ENCODE measurements at regions not wholly inside any gene's neighbourhood (a gene's known extent, or its start where the extent isn't known, plus 50 kb on each side); places are given as distances from the start of the nearest gene placed in this dataset.

DNA sequence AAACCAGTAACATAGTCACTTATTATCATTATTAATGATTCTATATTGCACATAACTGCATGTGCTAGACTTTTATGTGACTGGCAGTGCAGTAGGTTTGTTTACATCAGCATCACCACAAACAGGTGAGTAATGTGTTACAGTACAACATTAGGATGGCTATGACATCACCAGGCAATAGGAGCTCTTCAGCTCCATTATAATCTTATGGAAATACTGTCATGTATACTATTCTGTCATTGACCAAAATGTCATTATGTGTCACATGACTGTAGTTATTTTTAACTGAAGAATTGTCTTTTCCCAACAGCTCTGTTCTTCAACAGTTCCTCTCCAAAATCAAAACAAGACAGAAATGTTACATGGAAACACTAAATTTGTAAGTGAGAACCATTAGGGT lies 96.3 kb downstream of the C18orf54 start:
- Mint-ChIP-seq H3K27me3 (peaks cover 12% of the 10 kb centered on the region), H3K9me3 (ENCODE audit: insufficient read depth) (no peaks in the 10 kb centered on the region), H3K27ac (no peak overlapping the region), H3K4me3 (no peak overlapping the region), H3K4me1 (no peaks in the 10 kb centered on the region)
- H3K4me1 ChIP-seq (ENCODE audit: control insufficient read depth in 2 of 2, insufficient read depth in 2 of 2, low read length in 2 of 2): no peaks in the 10 kb centered on the region
- DNase-seq (no peak), ATAC-seq (ENCODE audit: low read depth) (no peak)
- no peak overlapping the region for H3K9ac ChIP-seq (ENCODE audit: low read length)
- H4K20me1 ChIP-seq (ENCODE audit: control insufficient read depth, insufficient read depth, low read length, poor library complexity, severe bottlenecking): no peaks in the 10 kb centered on the region
- H3K36me3 ChIP-seq (replicated peaks in 1 of 2; ENCODE audit: control extremely low read depth in 1 of 2, control insufficient read depth in 1 of 2, extremely low read depth in 1 of 2, insufficient read depth in 2 of 2, low read length in 1 of 2): no peaks in the 10 kb centered on the region
- CTCF ChIA-PET: interaction anchor here (1.4 kb wide), 1 partner anchor 62 kb away, joined by 4 read pairs; no protein-coding TSS in a partner anchor
- peaks cover 0 to 4% (median 1%) of the 10 kb centered on the region in 4 experiments for H3K27me3 ChIP-seq (replicated peaks in 1 of 4; ENCODE audit: control extremely low read depth in 1 of 4, control insufficient read depth in 3 of 4, insufficient read depth in 4 of 4, low read length in 3 of 4)
- no peak overlapping the region for H2AFZ ChIP-seq (ENCODE audit: insufficient read depth, low read depth, low read length, poor library complexity, severe bottlenecking)
- no peaks in the 10 kb centered on the region for H3K79me2 ChIP-seq (ENCODE audit: control insufficient read depth, insufficient read depth, low read length)
- POLR2A ChIA-PET: no interaction called here
- TF ChIP-seq, protein P1, sequence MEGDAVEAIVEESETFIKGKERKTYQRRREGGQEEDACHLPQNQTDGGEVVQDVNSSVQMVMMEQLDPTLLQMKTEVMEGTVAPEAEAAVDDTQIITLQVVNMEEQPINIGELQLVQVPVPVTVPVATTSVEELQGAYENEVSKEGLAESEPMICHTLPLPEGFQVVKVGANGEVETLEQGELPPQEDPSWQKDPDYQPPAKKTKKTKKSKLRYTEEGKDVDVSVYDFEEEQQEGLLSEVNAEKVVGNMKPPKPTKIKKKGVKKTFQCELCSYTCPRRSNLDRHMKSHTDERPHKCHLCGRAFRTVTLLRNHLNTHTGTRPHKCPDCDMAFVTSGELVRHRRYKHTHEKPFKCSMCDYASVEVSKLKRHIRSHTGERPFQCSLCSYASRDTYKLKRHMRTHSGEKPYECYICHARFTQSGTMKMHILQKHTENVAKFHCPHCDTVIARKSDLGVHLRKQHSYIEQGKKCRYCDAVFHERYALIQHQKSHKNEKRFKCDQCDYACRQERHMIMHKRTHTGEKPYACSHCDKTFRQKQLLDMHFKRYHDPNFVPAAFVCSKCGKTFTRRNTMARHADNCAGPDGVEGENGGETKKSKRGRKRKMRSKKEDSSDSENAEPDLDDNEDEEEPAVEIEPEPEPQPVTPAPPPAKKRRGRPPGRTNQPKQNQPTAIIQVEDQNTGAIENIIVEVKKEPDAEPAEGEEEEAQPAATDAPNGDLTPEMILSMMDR (IDR thresholded peaks at IDR 0.05): no peak
- TF ChIP-seq EZH2 (IDR thresholded peaks at IDR 0.05; ENCODE audit: borderline replicate concordance, insufficient read depth, low read depth, low read length, poor library complexity, severe bottlenecking): no peak
- H3K4me2 ChIP-seq (replicated peaks; ENCODE audit: low read depth, low read length, poor library complexity, severe bottlenecking): no peak overlapping the region
- H3K4me3 ChIP-seq (ENCODE audit: control extremely low read depth in 1 of 5, extremely low read depth in 1 of 5, insufficient read depth in 1 of 5, low read depth in 2 of 5, low read length in 4 of 5): no peak overlapping the region
- intact Hi-C loops (cut with micrococcal nuclease): no loop called here
- H3K27ac ChIP-seq (ENCODE audit: low read length in 2 of 2): no peak overlapping the region
- H3K9me3 ChIP-seq (ENCODE audit: control extremely low read depth in 1 of 3, control insufficient read depth in 2 of 3, insufficient read depth in 1 of 3, low read length in 2 of 3): no peaks in the 10 kb centered on the region

DNA sequence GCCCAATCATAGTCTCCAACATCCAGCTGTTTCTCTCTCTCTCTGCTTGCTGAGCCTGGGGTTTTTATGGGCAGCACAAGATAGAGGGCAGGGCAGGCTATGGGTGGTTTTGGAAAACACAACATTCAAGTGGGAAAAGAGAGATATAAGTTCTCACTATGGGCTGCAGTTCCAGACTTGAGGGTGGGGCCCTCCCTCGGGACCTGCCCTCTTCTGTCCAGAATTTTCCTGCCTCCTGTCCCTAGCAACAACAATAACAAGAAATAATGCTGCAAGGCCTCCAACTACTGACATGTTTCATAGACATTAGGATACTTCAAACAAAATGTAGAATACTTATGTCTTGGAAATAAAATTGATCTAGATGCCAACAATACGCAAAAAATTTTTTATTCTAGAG lies 107.8 kb downstream of the C18orf54 start:
- Histone ChIP-seq H3K4me2 (replicated peaks; ENCODE audit: low read depth, low read length, poor library complexity, severe bottlenecking) (no peak overlapping the region), H3K9me3 (ENCODE audit: control extremely low read depth in 1 of 3, control insufficient read depth in 2 of 3, insufficient read depth in 1 of 3, low read length in 2 of 3) (peaks cover 0 to 9% (median 7%) of the 10 kb centered on the region in 3 donors), H3K4me3 (ENCODE audit: control extremely low read depth in 1 of 5, extremely low read depth in 1 of 5, insufficient read depth in 1 of 5, low read depth in 2 of 5, low read length in 4 of 5) (no peak overlapping the region), H3K9ac (ENCODE audit: low read length) (no peak overlapping the region), H4K20me1 (ENCODE audit: control insufficient read depth, insufficient read depth, low read length, poor library complexity, severe bottlenecking) (no peaks in the 10 kb centered on the region), H3K79me2 (ENCODE audit: control insufficient read depth, insufficient read depth, low read length) (no peaks in the 10 kb centered on the region), H3K36me3 (replicated peaks in 1 of 2; ENCODE audit: control extremely low read depth in 1 of 2, control insufficient read depth in 1 of 2, extremely low read depth in 1 of 2, insufficient read depth in 2 of 2, low read length in 1 of 2) (no peaks in the 10 kb centered on the region), H3K27ac (ENCODE audit: low read length in 2 of 2) (no peak overlapping the region), H2AFZ (ENCODE audit: insufficient read depth, low read depth, low read length, poor library complexity, severe bottlenecking) (no peak overlapping the region), H3K4me1 (ENCODE audit: control insufficient read depth in 2 of 2, insufficient read depth in 2 of 2, low read length in 2 of 2) (no peaks in the 10 kb centered on the region), H3K27me3 (replicated peaks in 1 of 4; ENCODE audit: control extremely low read depth in 1 of 4, control insufficient read depth in 3 of 4, insufficient read depth in 4 of 4, low read length in 3 of 4) (no peaks in the 10 kb centered on the region)
- Mint-ChIP-seq H3K4me3 (no peak overlapping the region), H3K4me1 (no peaks in the 10 kb centered on the region), H3K27ac (no peak overlapping the region), H3K27me3 (no peaks in the 10 kb centered on the region), H3K9me3 (ENCODE audit: insufficient read depth) (peaks cover 2% of the 10 kb centered on the region)
- TF ChIP-seq, protein P1 (IDR thresholded peaks at IDR 0.05): no peak
- no peak for TF ChIP-seq EZH2 (IDR thresholded peaks at IDR 0.05; ENCODE audit: borderline replicate concordance, insufficient read depth, low read depth, low read length, poor library complexity, severe bottlenecking)
- CTCF ChIA-PET: no interaction called here
- DNase-seq (no peak), ATAC-seq (ENCODE audit: low read depth) (no peak)
- POLR2A ChIA-PET: no interaction called here
- intact Hi-C loops (cut with micrococcal nuclease): no loop called here
- WGBS (ENCODE audit: insufficient coverage): no CpG with 5 or more reads among the region's 2 CpGs

Data from B cell (primary cell).